ENCODE measurements at regions not wholly inside any gene's neighbourhood (a gene's known extent, or its start where the extent isn't known, plus 50 kb on each side); places are given as distances from the start of the nearest gene placed in this dataset.

- DNase-seq = no peak
These were observed 69.9 kb upstream of the SPTLC1 start for GRCh38 chr9:92185096-92185495.

- no peak for DNase-seq
These were observed 68.9 kb upstream of the SPTLC1 start for GRCh38 chr9:92184041-92184564.

- DNase-seq = no peak
These were observed 68.2 kb upstream of the SPTLC1 start for GRCh38 chr9:92183449-92183848.

- no peak for DNase-seq
These were observed 66.1 kb upstream of the SPTLC1 start for GRCh38 chr9:92181296-92181695.

GRCh38 chr9:92180669-92181181 is 65.5 kb upstream of the SPTLC1 start:
- DNase-seq = peak; percentile 67

- DNase-seq = no peak
These were observed 64.8 kb upstream of the SPTLC1 start for GRCh38 chr9:92180002-92180400.

- no peak for DNase-seq
These were observed 64.2 kb upstream of the SPTLC1 start for GRCh38 chr9:92179286-92180001.

- no peak for DNase-seq
These were observed 62.4 kb upstream of the SPTLC1 start for GRCh38 chr9:92177591-92177990.

- DNase-seq = no peak
These were observed 61.6 kb upstream of the SPTLC1 start for GRCh38 chr9:92176800-92177185.

GRCh38 chr9:92176068-92176799 is 61.0 kb upstream of the SPTLC1 start:
- no peak for DNase-seq

GRCh38 chr9:92175441-92175840 is 60.2 kb upstream of the SPTLC1 start:
- no peak for DNase-seq

- DNase-seq = no peak
These were observed 58.1 kb upstream of the SPTLC1 start for GRCh38 chr9:92173318-92173717.

- DNase-seq = no peak
These were observed 56.6 kb upstream of the SPTLC1 start for GRCh38 chr9:92171822-92172221.

GRCh38 chr9:92171281-92171680 is 56.1 kb upstream of the SPTLC1 start:
- DNase-seq = no peak

- no peak for DNase-seq
These were observed 55.6 kb upstream of the SPTLC1 start for GRCh38 chr9:92170848-92171247.

- DNase-seq = no peak
These were observed 50.3 kb upstream of the SPTLC1 start for GRCh38 chr9:92165484-92165883.

Measured in eye (tissue), 1 donor.